Activated gamma-delta T cell (primary cell): ENCODE measurements at regions not wholly inside any gene's neighbourhood (a gene's known extent, or its start where the extent isn't known, plus 50 kb on each side); places are given as distances from the start of the nearest gene placed in this dataset.

Source experiments
- DNase-seq: peaks from one replicate; lab custom pipeline; 2025; lab: John Stamatoyannopoulos, UW

- no peak for DNase-seq
Observed at GRCh38 chr11:127411283-127411682, 410.7 kb upstream of the KIRREL3 start.

GRCh38 chr11:127395034-127395433 is 394.5 kb upstream of the KIRREL3 start:
- DNase-seq, result no peak

GRCh38 chr11:127393460-127393997 is 393.0 kb upstream of the KIRREL3 start:
- DNase-seq, result no peak

GRCh38 chr11:127392575-127392974 is 392.0 kb upstream of the KIRREL3 start:
- no peak for DNase-seq

GRCh38 chr11:127390465-127390864 is 389.9 kb upstream of the KIRREL3 start:
- no peak for DNase-seq

GRCh38 chr11:127385071-127385470 is 384.5 kb upstream of the KIRREL3 start:
- no peak for DNase-seq

- no peak for DNase-seq
Observed at GRCh38 chr11:127383026-127383425, 382.5 kb upstream of the KIRREL3 start.

GRCh38 chr11:127381247-127381646 is 380.7 kb upstream of the KIRREL3 start:
- no peak for DNase-seq

- DNase-seq, result no peak
Observed at GRCh38 chr11:127379686-127380085, 379.1 kb upstream of the KIRREL3 start.

- DNase-seq, result no peak
Observed at GRCh38 chr11:127376301-127376700, 375.7 kb upstream of the KIRREL3 start.

GRCh38 chr11:127369356-127369755 is 368.8 kb upstream of the KIRREL3 start:
- DNase-seq, result no peak

GRCh38 chr11:127362754-127363308 is 362.3 kb upstream of the KIRREL3 start:
- no peak for DNase-seq

GRCh38 chr11:127358160-127358559 is 357.6 kb upstream of the KIRREL3 start:
- DNase-seq, result no peak

GRCh38 chr11:127350476-127350875 is 349.9 kb upstream of the KIRREL3 start:
- DNase-seq, result no peak

- no peak for DNase-seq
Observed at GRCh38 chr11:127345819-127346459, 345.4 kb upstream of the KIRREL3 start.

GRCh38 chr11:127340438-127340837 is 339.9 kb upstream of the KIRREL3 start:
- DNase-seq, result no peak

- DNase-seq, result no peak
Observed at GRCh38 chr11:127339376-127339775, 338.8 kb upstream of the KIRREL3 start.

GRCh38 chr11:127338380-127339259 is 338.1 kb upstream of the KIRREL3 start:
- DNase-seq, result no peak

- DNase-seq, result no peak
Observed at GRCh38 chr11:127334466-127334865, 333.9 kb upstream of the KIRREL3 start.

- DNase-seq, result no peak
Observed at GRCh38 chr11:127332896-127333295, 332.3 kb upstream of the KIRREL3 start.

GRCh38 chr11:127330044-127330443 is 329.5 kb upstream of the KIRREL3 start:
- DNase-seq, result no peak

- no peak for DNase-seq
Observed at GRCh38 chr11:127308291-127308690, 307.7 kb upstream of the KIRREL3 start.

GRCh38 chr11:127307700-127308099 is 307.1 kb upstream of the KIRREL3 start:
- no peak for DNase-seq
